Mesenchymal stem cell (in vitro differentiated cells and primary cell): ENCODE measurements at regions not wholly inside any gene's neighbourhood (a gene's known extent, or its start where the extent isn't known, plus 50 kb on each side); places are given as distances from the start of the nearest gene placed in this dataset.

ENCODE experiments used
- DNase-seq: peaks from one replicate; pipeline ENCODE4 v3.0.0-alpha.2; 2013
- H2AFZ ChIP-seq: one replicate; pipeline ENCODE4 v1.6.1; 2013; ENCODE audit warnings: low read depth, mild to moderate bottlenecking, control low read depth, inconsistent platforms, low read length, moderate library complexity
- H2AK5ac ChIP-seq: 2 replicates; pipeline ENCODE4 v1.6.1; 2013; ENCODE audit warnings: low read length, moderate library complexity, mild to moderate bottlenecking, inconsistent platforms; ENCODE audit not compliant: severe bottlenecking
- H2BK120ac ChIP-seq: one replicate; pipeline ENCODE4 v1.6.1; 2013; ENCODE audit warnings: low read depth, mild to moderate bottlenecking, inconsistent platforms, low read length, moderate library complexity
- H2BK12ac ChIP-seq, 2 experiments: one replicate each; pipeline ENCODE4 v1.6.1; 2013; ENCODE audit warnings: inconsistent platforms in 2 of 2, low read length in 2 of 2, mild to moderate bottlenecking in 2 of 2, moderate library complexity in 2 of 2, control low read depth in 1 of 2
- H2BK15ac ChIP-seq: one replicate; pipeline ENCODE4 v1.6.1; 2013; ENCODE audit warnings: mild to moderate bottlenecking, low read depth, inconsistent platforms; ENCODE audit not compliant: poor library complexity, severe bottlenecking
- H2BK5ac ChIP-seq: 2 replicates; pipeline ENCODE4 v1.6.1; 2013; ENCODE audit warnings: low read depth, mild to moderate bottlenecking, low read length, control low read depth, inconsistent platforms; ENCODE audit not compliant: poor library complexity, severe bottlenecking
- H3K14ac ChIP-seq, 2 experiments: one replicate each; pipeline ENCODE4 v1.6.1; 2013; ENCODE audit warnings: inconsistent platforms in 2 of 2, low read length in 2 of 2, control low read depth in 1 of 2, mild to moderate bottlenecking in 1 of 2, moderate library complexity in 1 of 2
- H3K18ac ChIP-seq, 2 experiments: one replicate each; pipeline ENCODE4 v1.6.1; 2013; ENCODE audit warnings: inconsistent platforms in 2 of 2, low read length in 2 of 2, control low read depth in 1 of 2, low read depth in 1 of 2, mild to moderate bottlenecking in 1 of 2
- H3K23ac ChIP-seq, 2 experiments: one replicate each; pipeline ENCODE4 v1.6.1; 2013; ENCODE audit warnings: inconsistent platforms in 2 of 2, low read length in 2 of 2, mild to moderate bottlenecking in 2 of 2, moderate library complexity in 2 of 2, control low read depth in 1 of 2
- H3K27ac ChIP-seq: 2 replicates; pipeline ENCODE4 v1.5.1; 2013; ENCODE audit warnings: mild to moderate bottlenecking, moderate library complexity, low read length, control low read depth, inconsistent platforms; ENCODE audit not compliant: poor library complexity, severe bottlenecking
- H3K27me3 ChIP-seq, 2 experiments: 2 replicates each; pipeline versions ENCODE4 v1.6.1 to v1.7.0; 2013; ENCODE audit warnings: low read length in 2 of 2, mild to moderate bottlenecking in 2 of 2, moderate library complexity in 2 of 2, control low read depth in 1 of 2, inconsistent platforms in 1 of 2; ENCODE audit not compliant: control insufficient read depth in 1 of 2, insufficient read depth in 1 of 2
- H3K36me3 ChIP-seq, 2 experiments: 2 replicates each; pipeline versions ENCODE4 v1.6.1 to v1.7.0; 2013; ENCODE audit warnings: low read length in 2 of 2, control low read depth in 1 of 2, inconsistent platforms in 1 of 2, low read depth in 1 of 2, mild to moderate bottlenecking in 1 of 2; ENCODE audit not compliant: insufficient read depth in 2 of 2, control insufficient read depth in 1 of 2
- H3K4ac ChIP-seq, 2 experiments: one replicate each; pipeline ENCODE4 v1.6.1; 2013; ENCODE audit warnings: inconsistent platforms in 2 of 2, low read length in 2 of 2, mild to moderate bottlenecking in 2 of 2, moderate library complexity in 2 of 2, control low read depth in 1 of 2, low read depth in 1 of 2
- H3K4me1 ChIP-seq: 2 replicates; pipeline ENCODE4 v1.6.1; 2013; ENCODE audit warnings: low read depth, low read length, control low read depth; ENCODE audit not compliant: control insufficient read depth, insufficient read depth
- H3K4me2 ChIP-seq: 2 replicates; pipeline ENCODE4 v1.6.1; 2013; ENCODE audit warnings: low read length, mild to moderate bottlenecking, inconsistent platforms; ENCODE audit not compliant: poor library complexity, severe bottlenecking
- H3K4me3 ChIP-seq, 2 experiments: 2 replicates each; pipeline versions ENCODE4 v1.5.1 to v1.7.0; 2013; ENCODE audit warnings: low read length in 2 of 2, mild to moderate bottlenecking in 2 of 2, control low read depth in 1 of 2, low read depth in 1 of 2; ENCODE audit not compliant: insufficient read depth in 1 of 2
- H3K79me1 ChIP-seq: replicated peaks from 2 replicates; pipeline ENCODE4 v1.6.1; 2013; ENCODE audit warnings: mild to moderate bottlenecking, control low read depth, low read length, inconsistent platforms; ENCODE audit not compliant: poor library complexity, severe bottlenecking
- H3K9ac ChIP-seq: 2 replicates; pipeline ENCODE4 v1.7.0; 2013; ENCODE audit warnings: mild to moderate bottlenecking, low read length, moderate library complexity
- H3K9me3 ChIP-seq: 2 replicates; pipeline ENCODE4 v1.7.0; 2013; ENCODE audit warnings: mild to moderate bottlenecking, low read length; ENCODE audit not compliant: control insufficient read depth
- H4K8ac ChIP-seq: one replicate; pipeline ENCODE4 v1.6.1; 2013; ENCODE audit warnings: inconsistent platforms, mild to moderate bottlenecking, low read length, moderate library complexity
- H4K91ac ChIP-seq: one replicate; pipeline ENCODE4 v1.6.1; 2013; ENCODE audit warnings: mild to moderate bottlenecking, low read length, inconsistent platforms
- WGBS: methylation state at CpG from one replicate; pipeline ENCODE4 v1.1.7; 2013; ENCODE audit warnings: mixed read lengths; 5-methylcytosine and 5-hydroxymethylcytosine counted together

- Histone ChIP-seq H3K4ac (no peak overlapping the region), H3K36me3 (no peaks in the 10 kb centered on the region), H3K4me3 (no peak overlapping the region), H2BK12ac (no peak overlapping the region), H4K8ac (no peak overlapping the region), H3K27ac (no peak overlapping the region), H3K18ac (no peak overlapping the region), H3K4me2 (no peak overlapping the region), H3K9me3 (no peaks in the 10 kb centered on the region), H3K79me1 (no peaks in the 10 kb centered on the region), H3K27me3 (no peaks in the 10 kb centered on the region), H2BK5ac (no peak overlapping the region), H4K91ac (no peak overlapping the region), H3K4me1 (no peaks in the 10 kb centered on the region), H3K23ac (no peak overlapping the region), H2AFZ (no peak overlapping the region), H2AK5ac (no peak overlapping the region), H2BK120ac (no peak overlapping the region), H3K14ac (no peak overlapping the region), H3K9ac (no peak overlapping the region), H2BK15ac (no peak overlapping the region)
- no peak for DNase-seq
- 46% methylated on average over 2 of the region's 2 CpGs for WGBS
Observed at GRCh38 chr10:106310596-106310995, 853.9 kb downstream of the SORCS1 start.

GRCh38 chr10:106309376-106309775 lies 855.1 kb downstream of the SORCS1 start:
- H3K36me3 ChIP-seq: no peaks in the 10 kb centered on the region
- no peak overlapping the region for H3K4ac ChIP-seq
- no peak overlapping the region for H2BK12ac ChIP-seq
- H4K8ac ChIP-seq: no peak overlapping the region
- DNase-seq: no peak
- no peak overlapping the region for H3K4me2 ChIP-seq
- no peaks in the 10 kb centered on the region for H3K79me1 ChIP-seq
- H4K91ac ChIP-seq: no peak overlapping the region
- no peaks in the 10 kb centered on the region for H3K9me3 ChIP-seq
- H3K9ac ChIP-seq: no peak overlapping the region
- H3K4me3 ChIP-seq: no peak overlapping the region
- H3K27me3 ChIP-seq: no peaks in the 10 kb centered on the region
- no peak overlapping the region for H2AK5ac ChIP-seq
- no peak overlapping the region for H3K23ac ChIP-seq
- no peak overlapping the region for H2BK120ac ChIP-seq
- H2BK5ac ChIP-seq: no peak overlapping the region
- H2AFZ ChIP-seq: no peak overlapping the region
- WGBS: 67% methylated on average over 2 of the region's 2 CpGs
- H3K18ac ChIP-seq: no peak overlapping the region
- no peak overlapping the region for H3K27ac ChIP-seq
- no peak overlapping the region for H2BK15ac ChIP-seq
- no peaks in the 10 kb centered on the region for H3K4me1 ChIP-seq
- H3K14ac ChIP-seq: no peak overlapping the region

- Histone ChIP-seq H3K4ac (no peak overlapping the region), H3K27me3 (no peaks in the 10 kb centered on the region), H3K14ac (no peak overlapping the region), H3K23ac (no peak overlapping the region), H3K4me1 (no peaks in the 10 kb centered on the region), H2BK120ac (no peak overlapping the region), H2BK12ac (no peak overlapping the region), H2BK5ac (no peak overlapping the region), H3K9me3 (no peaks in the 10 kb centered on the region), H3K36me3 (no peaks in the 10 kb centered on the region), H3K4me3 (no peak overlapping the region), H3K27ac (no peak overlapping the region), H4K91ac (no peak overlapping the region), H4K8ac (no peak overlapping the region), H2AK5ac (no peak overlapping the region), H3K9ac (no peak overlapping the region), H2AFZ (no peak overlapping the region), H3K79me1 (no peaks in the 10 kb centered on the region), H3K4me2 (no peak overlapping the region), H2BK15ac (no peak overlapping the region), H3K18ac (no peak overlapping the region)
- 100% methylated on average over 1 of the region's 2 CpGs for WGBS
- no peak for DNase-seq
Observed at GRCh38 chr10:106308284-106308683, 856.2 kb downstream of the SORCS1 start.

- WGBS: no CpG with 5 or more reads among the region's 1 CpG
- no peak for DNase-seq
- no peak overlapping the region for H3K9ac ChIP-seq
- no peaks in the 10 kb centered on the region for H3K36me3 ChIP-seq
- H3K4me1 ChIP-seq: no peaks in the 10 kb centered on the region
- no peak overlapping the region for H3K4me2 ChIP-seq
- H2BK5ac ChIP-seq: no peak overlapping the region
- H3K18ac ChIP-seq: no peak overlapping the region
- no peak overlapping the region for H2BK12ac ChIP-seq
- H3K27me3 ChIP-seq: no peaks in the 10 kb centered on the region
- H2BK15ac ChIP-seq: no peak overlapping the region
- H2BK120ac ChIP-seq: no peak overlapping the region
- no peak overlapping the region for H4K8ac ChIP-seq
- H3K4ac ChIP-seq: no peak overlapping the region
- no peak overlapping the region for H3K4me3 ChIP-seq
- H3K27ac ChIP-seq: no peak overlapping the region
- H2AFZ ChIP-seq: no peak overlapping the region
- no peak overlapping the region for H3K14ac ChIP-seq
- H3K23ac ChIP-seq: no peak overlapping the region
- H4K91ac ChIP-seq: no peak overlapping the region
- no peaks in the 10 kb centered on the region for H3K79me1 ChIP-seq
- no peak overlapping the region for H2AK5ac ChIP-seq
- H3K9me3 ChIP-seq: no peaks in the 10 kb centered on the region
Observed at GRCh38 chr10:106304056-106304455, 860.5 kb downstream of the SORCS1 start.
